Neural cell (in vitro differentiated cells): ENCODE measurements at regions not wholly inside any gene's neighbourhood (a gene's known extent, or its start where the extent isn't known, plus 50 kb on each side); places are given as distances from the start of the nearest gene placed in this dataset.

Source experiments
- H2AFZ ChIP-seq: fragments of 200-600, 300-800 bp; sonication (generic), shearing (Covaris generic); 2 replicates; pipeline ENCODE4 v1.6.0; 2014; ENCODE audit warnings: low read depth, mild to moderate bottlenecking, antibody characterized with exemption, low read length, moderate library complexity
- H3F3A ChIP-seq: fragments of 200-600 bp; shearing (Covaris generic); 2 replicates; pipeline ENCODE4 v1.6.1; 2016; ENCODE audit warnings: mild to moderate bottlenecking, moderate library complexity, mixed read lengths, antibody characterized with exemption, low read length; ENCODE audit not compliant: insufficient read depth, poor library complexity, severe bottlenecking
- H3K27ac ChIP-seq: fragments of 200-600, 300-800 bp; sonication (generic), shearing (Covaris generic); 2 replicates; pipeline ENCODE4 v1.5.1; 2014; ENCODE audit warnings: mild to moderate bottlenecking, low read length, moderate library complexity
- H3K27me3 ChIP-seq: fragments of 300-800, 200-600 bp; sonication (generic), shearing (Covaris generic); 2 replicates; pipeline ENCODE4 v1.6.0; 2014; ENCODE audit warnings: mild to moderate bottlenecking, low read depth, low read length, moderate library complexity; ENCODE audit not compliant: insufficient read depth
- H3K36me3 ChIP-seq: fragments of 300-800, 200-600 bp; sonication (generic), shearing (Covaris generic); 2 replicates; pipeline ENCODE4 v1.5.1; 2014; ENCODE audit warnings: mild to moderate bottlenecking, antibody characterized with exemption, low read length, moderate library complexity; ENCODE audit not compliant: insufficient read depth
- H3K4me2 ChIP-seq: fragments of 300-800, 200-600 bp; sonication (generic), shearing (Covaris generic); 2 replicates; pipeline ENCODE4 v1.6.0; 2014; ENCODE audit warnings: mild to moderate bottlenecking, low read length
- H3K4me3 ChIP-seq: fragments of 300-800, 200-600 bp; sonication (generic), shearing (Covaris generic); 2 replicates; pipeline ENCODE4 v1.5.1; 2014; ENCODE audit warnings: mild to moderate bottlenecking, low read length, moderate library complexity
- H3K79me2 ChIP-seq: fragments of 200-600 bp; shearing (Covaris generic); replicated peaks from 2 replicates; pipeline ENCODE4 v1.6.0; 2014; ENCODE audit warnings: mild to moderate bottlenecking, low read length, moderate library complexity; ENCODE audit not compliant: insufficient read depth
- H3K9ac ChIP-seq: fragments of 300-800, 200-600 bp; sonication (generic), shearing (Covaris generic); 2 replicates; pipeline ENCODE4 v1.6.1; 2016; ENCODE audit warnings: mild to moderate bottlenecking, low read length, mixed read lengths
- H3K9me2 ChIP-seq: fragments of 200-600 bp; shearing (Covaris generic); 2 replicates; pipeline ENCODE4 v1.6.1; 2016; ENCODE audit warnings: mild to moderate bottlenecking, low read length, mixed read lengths; ENCODE audit not compliant: insufficient read depth
- H3K9me3 ChIP-seq: fragments of 200-600, 300-800 bp; sonication (generic), shearing (Covaris generic); 2 replicates; pipeline ENCODE4 v1.6.1; 2016; ENCODE audit warnings: mild to moderate bottlenecking, mixed run types, low read length, moderate library complexity, mixed read lengths
- H4K20me1 ChIP-seq: fragments of 200-600 bp; shearing (Covaris generic); 2 replicates; pipeline ENCODE4 v1.6.1; 2016; ENCODE audit warnings: mild to moderate bottlenecking, mixed run types; ENCODE audit not compliant: insufficient read depth
- CTCF ChIP-seq: fragments of 450-650 bp; IDR thresholded peaks from 2 replicates; pipeline ENCODE4 v1.5.1; 2014; ENCODE audit warnings: antibody characterized with exemption, mild to moderate bottlenecking, moderate library complexity; ENCODE audit not compliant: poor library complexity, severe bottlenecking
- EZH2 ChIP-seq: fragments of 200-600, 300-800 bp; shearing (Covaris generic), sonication (generic); IDR thresholded peaks from 2 replicates; pipeline ENCODE4 v1.6.1; 2014; ENCODE audit warnings: antibody characterized with exemption, low read length, borderline replicate concordance, mild to moderate bottlenecking; ENCODE audit not compliant: insufficient read depth, poor library complexity, severe bottlenecking
- MXI1 ChIP-seq: fragments of 450-650 bp; conservative IDR thresholded peaks from 2 replicates; pipeline ENCODE4 v1.6.1; 2014; ENCODE audit warnings: antibody characterized with exemption, mild to moderate bottlenecking; ENCODE audit not compliant: poor library complexity, severe bottlenecking
- POLR2AphosphoS5 ChIP-seq: IDR thresholded peaks from 2 replicates; pipeline ENCODE4 v1.6.1; 2012
- RAD21 ChIP-seq: fragments of 450-650 bp; conservative IDR thresholded peaks from 2 replicates; pipeline ENCODE4 v1.6.1; 2014; ENCODE audit warnings: antibody characterized with exemption, mild to moderate bottlenecking, moderate library complexity
- REST ChIP-seq: IDR thresholded peaks from 2 replicates; pipeline ENCODE4 v1.6.1; 2012; ENCODE audit warnings: borderline replicate concordance
- SMC3 ChIP-seq: fragments of 450-650 bp; conservative IDR thresholded peaks from 2 replicates; pipeline ENCODE4 v1.6.1; 2014; ENCODE audit warnings: antibody characterized with exemption, mild to moderate bottlenecking, moderate library complexity; ENCODE audit not compliant: poor library complexity
- TAF1 ChIP-seq: IDR thresholded peaks from 2 replicates; pipeline ENCODE4 v1.6.1; 2012; ENCODE audit warnings: low read depth

- H3K36me3 ChIP-seq = no peaks in the 10 kb centered on the region
- H3K79me2 ChIP-seq = no peaks in the 10 kb centered on the region
- no peaks in the 10 kb centered on the region for H3K9me2 ChIP-seq
- H3F3A ChIP-seq = no peaks in the 10 kb centered on the region
- H3K9me3 ChIP-seq = no peaks in the 10 kb centered on the region
- no peak overlapping the region for H3K4me2 ChIP-seq
- H3K9ac ChIP-seq = no peak overlapping the region
- H2AFZ ChIP-seq = no peak overlapping the region
- no peaks in the 10 kb centered on the region for H4K20me1 ChIP-seq
- no peak overlapping the region for H3K27ac ChIP-seq
- TF ChIP-seq POLR2AphosphoS5 (no peak), EZH2 (no peak), CTCF (no peak), RAD21 (no peak), TAF1 (no peak), REST (no peak), MXI1 (no peak), SMC3 (no peak)
- H3K4me3 ChIP-seq = no peak overlapping the region
- no peaks in the 10 kb centered on the region for H3K27me3 ChIP-seq
These were observed 290.8 kb upstream of the FBXL7 start for GRCh38 chr5:15209053-15209762.

DNA sequence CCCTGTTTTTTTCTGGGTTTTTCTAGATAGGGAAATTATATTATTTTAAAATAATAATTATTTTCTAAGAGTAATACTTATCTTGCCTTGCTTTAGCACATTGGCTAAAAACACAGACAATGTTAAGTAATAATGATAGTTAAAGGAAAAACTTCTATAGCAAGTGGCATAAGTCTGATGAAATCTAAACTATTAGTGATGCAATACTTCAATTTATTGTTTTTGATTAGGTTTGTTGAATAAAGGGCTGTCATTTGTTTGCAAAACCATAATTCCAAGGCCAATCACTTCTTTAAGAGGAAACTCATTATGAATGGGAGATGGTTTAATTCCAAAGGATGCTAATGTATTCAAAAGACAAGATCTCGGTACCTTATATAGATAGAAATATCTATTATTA lies 293.8 kb upstream of the FBXL7 start:
- H3K4me3 ChIP-seq = no peak overlapping the region
- no peaks in the 10 kb centered on the region for H4K20me1 ChIP-seq
- H2AFZ ChIP-seq = no peak overlapping the region
- no peaks in the 10 kb centered on the region for H3K36me3 ChIP-seq
- H3K4me2 ChIP-seq = no peak overlapping the region
- H3K9ac ChIP-seq = no peak overlapping the region
- TF ChIP-seq REST = no peak
- no peak for TF ChIP-seq EZH2
- no peaks in the 10 kb centered on the region for H3F3A ChIP-seq
- no peaks in the 10 kb centered on the region for H3K9me3 ChIP-seq
- H3K27ac ChIP-seq = no peak overlapping the region
- no peaks in the 10 kb centered on the region for H3K27me3 ChIP-seq
- H3K79me2 ChIP-seq = no peaks in the 10 kb centered on the region
- no peaks in the 10 kb centered on the region for H3K9me2 ChIP-seq
